DOHH2 (cell line): ENCODE measurements at regions not wholly inside any gene's neighbourhood (a gene's known extent, or its start where the extent isn't known, plus 50 kb on each side); places are given as distances from the start of the nearest gene placed in this dataset.

ENCODE experiments used
- H3F3A ChIP-seq: fragments of 200-600 bp; sonication (generic), shearing (Covaris generic); 2 replicates; pipeline ENCODE4 v1.6.0; 2016; ENCODE audit warnings: antibody characterized with exemption, mild to moderate bottlenecking; ENCODE audit not compliant: control insufficient read depth, insufficient read depth
- H3K27ac ChIP-seq: fragments of 200-600 bp; sonication (generic); 2 replicates; pipeline ENCODE4 v1.5.1; 2014; ENCODE audit warnings: low read depth, mild to moderate bottlenecking, low read length, moderate library complexity
- H3K27me3 ChIP-seq: fragments of 200-600 bp; sonication (generic); 2 replicates; pipeline ENCODE4 v1.6.1; 2014; ENCODE audit warnings: mild to moderate bottlenecking, low read length, mixed read lengths; ENCODE audit not compliant: control insufficient read depth
- H3K36me3 ChIP-seq: fragments of 200-600 bp; sonication (generic); 2 replicates; pipeline ENCODE4 v1.6.1; 2014; ENCODE audit warnings: mild to moderate bottlenecking, low read length, moderate library complexity, mixed read lengths; ENCODE audit not compliant: control insufficient read depth
- H3K4me1 ChIP-seq: fragments of 200-600 bp; sonication (generic); 2 replicates; pipeline ENCODE4 v1.6.1; 2014; ENCODE audit warnings: mild to moderate bottlenecking, low read length, mixed read lengths; ENCODE audit not compliant: control insufficient read depth
- H3K4me2 ChIP-seq: fragments of 200-600 bp; sonication (generic); 2 replicates; pipeline ENCODE4 v1.6.0; 2014; ENCODE audit warnings: mild to moderate bottlenecking, low read length, moderate library complexity
- H3K4me3 ChIP-seq: fragments of 200-600 bp; sonication (generic); 2 replicates; pipeline ENCODE4 v1.5.1; 2014; ENCODE audit warnings: mild to moderate bottlenecking, low read length, mixed read lengths
- H3K79me2 ChIP-seq: fragments of 200-600 bp; sonication (generic); 2 replicates; pipeline ENCODE4 v1.6.1; 2014; ENCODE audit warnings: mild to moderate bottlenecking, low read length, mixed read lengths; ENCODE audit not compliant: control insufficient read depth
- H3K9me2 ChIP-seq: fragments of 200-600 bp; sonication (generic); replicated peaks from 2 replicates; pipeline ENCODE4 v1.6.1; 2014; ENCODE audit warnings: mild to moderate bottlenecking, low read length, mixed read lengths; ENCODE audit not compliant: control insufficient read depth
- H3K9me3 ChIP-seq: fragments of 200-600 bp; sonication (generic); 2 replicates; pipeline ENCODE4 v1.6.1; 2014; ENCODE audit warnings: antibody characterized with exemption, low read length, mixed read lengths; ENCODE audit not compliant: control insufficient read depth, insufficient read depth
- H4K20me1 ChIP-seq: fragments of 200-600 bp; sonication (generic); 2 replicates; pipeline ENCODE4 v1.6.0; 2014; ENCODE audit warnings: low read depth, mild to moderate bottlenecking, antibody characterized with exemption, low read length, moderate library complexity; ENCODE audit not compliant: control insufficient read depth, insufficient read depth
- CTCF ChIP-seq: fragments of 200-600 bp; sonication (generic); IDR thresholded peaks from one replicate; pipeline ENCODE4 v1.5.1; 2014; ENCODE audit warnings: antibody characterized with exemption, mild to moderate bottlenecking, low read depth, low read length; ENCODE audit not compliant: poor library complexity, severe bottlenecking
- EZH2phosphoT487 ChIP-seq: fragments of 200-600 bp; sonication (generic); IDR thresholded peaks from 2 replicates; pipeline ENCODE4 v1.6.1; 2017; ENCODE audit warnings: borderline replicate concordance, mild to moderate bottlenecking, antibody characterized with exemption, low read length, moderate library complexity, mixed read lengths

GRCh38 chr6:155795173-155795796 lies 339.6 kb upstream of the NOX3 start:
- no peaks in the 10 kb centered on the region for H3K36me3 ChIP-seq
- no peaks in the 10 kb centered on the region for H3K9me3 ChIP-seq
- H3K27me3 ChIP-seq = no peaks in the 10 kb centered on the region
- no peak overlapping the region for H3K27ac ChIP-seq
- H3K79me2 ChIP-seq = no peaks in the 10 kb centered on the region
- H3K4me1 ChIP-seq = no peaks in the 10 kb centered on the region
- no peak for TF ChIP-seq CTCF
- TF ChIP-seq EZH2phosphoT487 = no peak
- H3F3A ChIP-seq = no peaks in the 10 kb centered on the region
- no peak overlapping the region for H3K4me3 ChIP-seq
- no peak overlapping the region for H3K4me2 ChIP-seq
- H4K20me1 ChIP-seq = no peaks in the 10 kb centered on the region
- no peaks in the 10 kb centered on the region for H3K9me2 ChIP-seq

GRCh38 chr6:155791891-155792290 lies 336.3 kb upstream of the NOX3 start:
- H3F3A ChIP-seq = no peaks in the 10 kb centered on the region
- no peaks in the 10 kb centered on the region for H3K79me2 ChIP-seq
- no peaks in the 10 kb centered on the region for H3K27me3 ChIP-seq
- H3K27ac ChIP-seq = no peak overlapping the region
- H3K36me3 ChIP-seq = no peaks in the 10 kb centered on the region
- H3K9me3 ChIP-seq = no peaks in the 10 kb centered on the region
- H3K9me2 ChIP-seq = no peaks in the 10 kb centered on the region
- H3K4me3 ChIP-seq = no peak overlapping the region
- no peaks in the 10 kb centered on the region for H3K4me1 ChIP-seq
- H3K4me2 ChIP-seq = no peak overlapping the region
- no peaks in the 10 kb centered on the region for H4K20me1 ChIP-seq
- no peak for TF ChIP-seq EZH2phosphoT487
- no peak for TF ChIP-seq CTCF

- H3K27ac ChIP-seq = no peak overlapping the region
- H3K9me3 ChIP-seq = no peaks in the 10 kb centered on the region
- no peak for TF ChIP-seq CTCF
- TF ChIP-seq EZH2phosphoT487 = no peak
- no peaks in the 10 kb centered on the region for H3K9me2 ChIP-seq
- no peaks in the 10 kb centered on the region for H3K36me3 ChIP-seq
- no peaks in the 10 kb centered on the region for H4K20me1 ChIP-seq
- H3K4me3 ChIP-seq = no peak overlapping the region
- H3K79me2 ChIP-seq = no peaks in the 10 kb centered on the region
- H3F3A ChIP-seq = no peaks in the 10 kb centered on the region
- no peaks in the 10 kb centered on the region for H3K4me1 ChIP-seq
- H3K4me2 ChIP-seq = no peak overlapping the region
- no peaks in the 10 kb centered on the region for H3K27me3 ChIP-seq
These were observed 335.5 kb upstream of the NOX3 start for GRCh38 chr6:155791186-155791585.

GRCh38 chr6:155787168-155787567 lies 331.5 kb upstream of the NOX3 start:
- Histone ChIP-seq H3K9me3 (no peaks in the 10 kb centered on the region), H3K4me1 (no peaks in the 10 kb centered on the region), H3K27me3 (no peaks in the 10 kb centered on the region), H3K4me3 (no peak overlapping the region), H3K27ac (no peak overlapping the region), H3K79me2 (no peaks in the 10 kb centered on the region), H3K9me2 (no peaks in the 10 kb centered on the region), H3F3A (no peaks in the 10 kb centered on the region), H4K20me1 (no peaks in the 10 kb centered on the region), H3K36me3 (no peaks in the 10 kb centered on the region), H3K4me2 (no peak overlapping the region)
- no peak for TF ChIP-seq EZH2phosphoT487
- no peak for TF ChIP-seq CTCF
